ENCODE measurements at regions not wholly inside any gene's neighbourhood (a gene's known extent, or its start where the extent isn't known, plus 50 kb on each side); places are given as distances from the start of the nearest gene placed in this dataset.

- Histone ChIP-seq H3K36me3 (ENCODE audit: control insufficient read depth in 2 of 2, insufficient read depth in 2 of 2, low read length in 1 of 2) (no peaks in the 10 kb centered on the region), H3K9me3 (ENCODE audit: control insufficient read depth in 2 of 2, insufficient read depth in 1 of 2, low read depth in 1 of 2, low read length in 1 of 2) (no peaks in the 10 kb centered on the region), H3K4me1 (ENCODE audit: control insufficient read depth in 2 of 2, insufficient read depth in 2 of 2, low read length in 1 of 2) (no peaks in the 10 kb centered on the region), H3K27ac (ENCODE audit: low read depth in 2 of 2, low read length in 1 of 2) (no peak overlapping the region), H3K27me3 (ENCODE audit: control insufficient read depth in 1 of 2, insufficient read depth in 2 of 2, low read length in 2 of 2) (no peaks in the 10 kb centered on the region), H3K4me3 (ENCODE audit: low read depth in 1 of 2, low read length in 2 of 2) (no peak overlapping the region)
- WGBS, 2 donors, result 63 to 67% methylated on average over 2 of the region's 2 CpGs
Observed at GRCh38 chr5:5688925-5689310, 266.4 kb downstream of the ICE1 start.

- no peaks in the 10 kb centered on the region for H3K9me3 ChIP-seq (ENCODE audit: control insufficient read depth in 2 of 2, insufficient read depth in 1 of 2, low read depth in 1 of 2, low read length in 1 of 2)
- H3K36me3 ChIP-seq (ENCODE audit: control insufficient read depth in 2 of 2, insufficient read depth in 2 of 2, low read length in 1 of 2), result no peaks in the 10 kb centered on the region
- no peak overlapping the region for H3K27ac ChIP-seq (ENCODE audit: low read depth in 2 of 2, low read length in 1 of 2)
- no peaks in the 10 kb centered on the region for H3K4me1 ChIP-seq (ENCODE audit: control insufficient read depth in 2 of 2, insufficient read depth in 2 of 2, low read length in 1 of 2)
- no peak overlapping the region for H3K4me3 ChIP-seq (ENCODE audit: low read depth in 1 of 2, low read length in 2 of 2)
- no peaks in the 10 kb centered on the region for H3K27me3 ChIP-seq (ENCODE audit: control insufficient read depth in 1 of 2, insufficient read depth in 2 of 2, low read length in 2 of 2)
- 61 to 63% methylated on average over 8 of the region's 8 CpGs for WGBS, 2 donors
Observed at GRCh38 chr5:5688194-5688924, 265.9 kb downstream of the ICE1 start.

GRCh38 chr5:5687113-5687512 lies 264.6 kb downstream of the ICE1 start:
- 73 to 88% methylated on average over 2 of the region's 2 CpGs for WGBS, 2 donors
- Histone ChIP-seq H3K36me3 (ENCODE audit: control insufficient read depth in 2 of 2, insufficient read depth in 2 of 2, low read length in 1 of 2) (no peaks in the 10 kb centered on the region), H3K9me3 (ENCODE audit: control insufficient read depth in 2 of 2, insufficient read depth in 1 of 2, low read depth in 1 of 2, low read length in 1 of 2) (peaks cover 0 to 3% of the 10 kb centered on the region in 2 donors), H3K4me1 (ENCODE audit: control insufficient read depth in 2 of 2, insufficient read depth in 2 of 2, low read length in 1 of 2) (no peaks in the 10 kb centered on the region), H3K27me3 (ENCODE audit: control insufficient read depth in 1 of 2, insufficient read depth in 2 of 2, low read length in 2 of 2) (no peaks in the 10 kb centered on the region), H3K27ac (ENCODE audit: low read depth in 2 of 2, low read length in 1 of 2) (no peak overlapping the region), H3K4me3 (ENCODE audit: low read depth in 1 of 2, low read length in 2 of 2) (no peak overlapping the region)

- Histone ChIP-seq H3K27me3 (ENCODE audit: control insufficient read depth in 1 of 2, insufficient read depth in 2 of 2, low read length in 2 of 2) (no peaks in the 10 kb centered on the region), H3K4me3 (ENCODE audit: low read depth in 1 of 2, low read length in 2 of 2) (no peak overlapping the region), H3K27ac (ENCODE audit: low read depth in 2 of 2, low read length in 1 of 2) (no peak overlapping the region), H3K9me3 (ENCODE audit: control insufficient read depth in 2 of 2, insufficient read depth in 1 of 2, low read depth in 1 of 2, low read length in 1 of 2) (peaks cover 0 to 3% of the 10 kb centered on the region in 2 donors), H3K4me1 (ENCODE audit: control insufficient read depth in 2 of 2, insufficient read depth in 2 of 2, low read length in 1 of 2) (no peaks in the 10 kb centered on the region), H3K36me3 (ENCODE audit: control insufficient read depth in 2 of 2, insufficient read depth in 2 of 2, low read length in 1 of 2) (no peaks in the 10 kb centered on the region)
- WGBS, 2 donors, result 84 to 87% methylated on average over 6 of the region's 6 CpGs
Observed at GRCh38 chr5:5686356-5686755, 263.9 kb downstream of the ICE1 start.

GRCh38 chr5:5685737-5686136 lies 263.3 kb downstream of the ICE1 start:
- Histone ChIP-seq H3K36me3 (ENCODE audit: control insufficient read depth in 2 of 2, insufficient read depth in 2 of 2, low read length in 1 of 2) (no peaks in the 10 kb centered on the region), H3K9me3 (ENCODE audit: control insufficient read depth in 2 of 2, insufficient read depth in 1 of 2, low read depth in 1 of 2, low read length in 1 of 2) (peaks cover 0 to 3% of the 10 kb centered on the region in 2 donors), H3K4me1 (ENCODE audit: control insufficient read depth in 2 of 2, insufficient read depth in 2 of 2, low read length in 1 of 2) (no peaks in the 10 kb centered on the region), H3K4me3 (ENCODE audit: low read depth in 1 of 2, low read length in 2 of 2) (no peak overlapping the region), H3K27ac (ENCODE audit: low read depth in 2 of 2, low read length in 1 of 2) (no peak overlapping the region), H3K27me3 (ENCODE audit: control insufficient read depth in 1 of 2, insufficient read depth in 2 of 2, low read length in 2 of 2) (no peaks in the 10 kb centered on the region)
- 72 to 82% methylated on average over 3 of the region's 3 CpGs for WGBS, 2 donors

- Histone ChIP-seq H3K4me1 (ENCODE audit: control insufficient read depth in 2 of 2, insufficient read depth in 2 of 2, low read length in 1 of 2) (no peaks in the 10 kb centered on the region), H3K9me3 (ENCODE audit: control insufficient read depth in 2 of 2, insufficient read depth in 1 of 2, low read depth in 1 of 2, low read length in 1 of 2) (peaks cover 0 to 3% of the 10 kb centered on the region in 2 donors), H3K4me3 (ENCODE audit: low read depth in 1 of 2, low read length in 2 of 2) (no peak overlapping the region), H3K27ac (ENCODE audit: low read depth in 2 of 2, low read length in 1 of 2) (no peak overlapping the region), H3K36me3 (ENCODE audit: control insufficient read depth in 2 of 2, insufficient read depth in 2 of 2, low read length in 1 of 2) (no peaks in the 10 kb centered on the region), H3K27me3 (ENCODE audit: control insufficient read depth in 1 of 2, insufficient read depth in 2 of 2, low read length in 2 of 2) (no peaks in the 10 kb centered on the region)
- 79 to 96% methylated on average over 2 of the region's 2 CpGs for WGBS, 2 donors
Observed at GRCh38 chr5:5683174-5683573, 260.7 kb downstream of the ICE1 start.

GRCh38 chr5:5678909-5679308 lies 256.4 kb downstream of the ICE1 start:
- H3K36me3 ChIP-seq (ENCODE audit: control insufficient read depth in 2 of 2, insufficient read depth in 2 of 2, low read length in 1 of 2), result no peaks in the 10 kb centered on the region
- no peaks in the 10 kb centered on the region for H3K27me3 ChIP-seq (ENCODE audit: control insufficient read depth in 1 of 2, insufficient read depth in 2 of 2, low read length in 2 of 2)
- WGBS, 2 donors, result 48 to 55% methylated on average over 4 of the region's 4 CpGs
- H3K9me3 ChIP-seq (ENCODE audit: control insufficient read depth in 2 of 2, insufficient read depth in 1 of 2, low read depth in 1 of 2, low read length in 1 of 2), result peaks cover 0 to 5% of the 10 kb centered on the region in 2 donors
- no peak overlapping the region for H3K4me3 ChIP-seq (ENCODE audit: low read depth in 1 of 2, low read length in 2 of 2)
- no peaks in the 10 kb centered on the region for H3K4me1 ChIP-seq (ENCODE audit: control insufficient read depth in 2 of 2, insufficient read depth in 2 of 2, low read length in 1 of 2)
- no peak overlapping the region for H3K27ac ChIP-seq (ENCODE audit: low read depth in 2 of 2, low read length in 1 of 2)

GRCh38 chr5:5677738-5678137 lies 255.3 kb downstream of the ICE1 start:
- Histone ChIP-seq H3K27me3 (ENCODE audit: control insufficient read depth in 1 of 2, insufficient read depth in 2 of 2, low read length in 2 of 2) (no peaks in the 10 kb centered on the region), H3K4me1 (ENCODE audit: control insufficient read depth in 2 of 2, insufficient read depth in 2 of 2, low read length in 1 of 2) (no peaks in the 10 kb centered on the region), H3K4me3 (ENCODE audit: low read depth in 1 of 2, low read length in 2 of 2) (no peak overlapping the region), H3K36me3 (ENCODE audit: control insufficient read depth in 2 of 2, insufficient read depth in 2 of 2, low read length in 1 of 2) (no peaks in the 10 kb centered on the region), H3K27ac (ENCODE audit: low read depth in 2 of 2, low read length in 1 of 2) (no peak overlapping the region), H3K9me3 (ENCODE audit: control insufficient read depth in 2 of 2, insufficient read depth in 1 of 2, low read depth in 1 of 2, low read length in 1 of 2) (peaks cover 0 to 5% of the 10 kb centered on the region in 2 donors)
- WGBS, 2 donors, result 88 to 90% methylated on average over 2 of the region's 2 CpGs

GRCh38 chr5:5676218-5676617 lies 253.7 kb downstream of the ICE1 start:
- WGBS, 2 donors, result 71 to 75% methylated on average over 3 of the region's 3 CpGs
- Histone ChIP-seq H3K9me3 (ENCODE audit: control insufficient read depth in 2 of 2, insufficient read depth in 1 of 2, low read depth in 1 of 2, low read length in 1 of 2) (peaks cover 0 to 2% of the 10 kb centered on the region in 2 donors), H3K27ac (ENCODE audit: low read depth in 2 of 2, low read length in 1 of 2) (no peak overlapping the region), H3K36me3 (ENCODE audit: control insufficient read depth in 2 of 2, insufficient read depth in 2 of 2, low read length in 1 of 2) (no peaks in the 10 kb centered on the region), H3K27me3 (ENCODE audit: control insufficient read depth in 1 of 2, insufficient read depth in 2 of 2, low read length in 2 of 2) (no peaks in the 10 kb centered on the region), H3K4me3 (ENCODE audit: low read depth in 1 of 2, low read length in 2 of 2) (no peak overlapping the region), H3K4me1 (ENCODE audit: control insufficient read depth in 2 of 2, insufficient read depth in 2 of 2, low read length in 1 of 2) (no peaks in the 10 kb centered on the region)

- H3K4me1 ChIP-seq (ENCODE audit: control insufficient read depth in 2 of 2, insufficient read depth in 2 of 2, low read length in 1 of 2), result no peaks in the 10 kb centered on the region
- H3K9me3 ChIP-seq (ENCODE audit: control insufficient read depth in 2 of 2, insufficient read depth in 1 of 2, low read depth in 1 of 2, low read length in 1 of 2), result peaks cover 0 to 2% of the 10 kb centered on the region in 2 donors
- no peaks in the 10 kb centered on the region for H3K27me3 ChIP-seq (ENCODE audit: control insufficient read depth in 1 of 2, insufficient read depth in 2 of 2, low read length in 2 of 2)
- 67 to 69% methylated on average over 1 of the region's 1 CpG for WGBS, 2 donors
- no peak overlapping the region for H3K27ac ChIP-seq (ENCODE audit: low read depth in 2 of 2, low read length in 1 of 2)
- no peak overlapping the region for H3K4me3 ChIP-seq (ENCODE audit: low read depth in 1 of 2, low read length in 2 of 2)
- no peaks in the 10 kb centered on the region for H3K36me3 ChIP-seq (ENCODE audit: control insufficient read depth in 2 of 2, insufficient read depth in 2 of 2, low read length in 1 of 2)
Observed at GRCh38 chr5:5675511-5675910, 253.0 kb downstream of the ICE1 start.
